Fibroblast of mammary gland (primary cell): ENCODE measurements at regions not wholly inside any gene's neighbourhood (a gene's known extent, or its start where the extent isn't known, plus 50 kb on each side); places are given as distances from the start of the nearest gene placed in this dataset.
"Not testable (repeated sequence)": the region's sequence is repeated elsewhere in the genome, so short reads cannot be mapped to it uniquely, and the experiment has no call there.

Experiments used
- DNase-seq: peaks from one replicate; pipeline ENCODE4 v3.0.0-alpha.2; 2010; ENCODE audit warnings: low read depth
- H3K4me3 ChIP-seq: 2 replicates; pipeline ENCODE4 v1.5.1; 2011; ENCODE audit warnings: low read depth, mild to moderate bottlenecking, low read length, moderate library complexity; ENCODE audit not compliant: control insufficient read depth
- CTCF ChIP-seq: conservative IDR thresholded peaks from 2 replicates; pipeline ENCODE4 v1.5.1; 2011; ENCODE audit warnings: low read depth, low read length, inconsistent platforms; ENCODE audit not compliant: control insufficient read depth, insufficient read depth

- no peak for DNase-seq
- no peak for TF ChIP-seq CTCF
- H3K4me3 ChIP-seq = no peak overlapping the region
Measured at GRCh38 chr20:23294166-23294565, 56.4 kb upstream of the NXT1 start.

- no peak overlapping the region for H3K4me3 ChIP-seq
- TF ChIP-seq CTCF = no peak
- DNase-seq = no peak
Measured at GRCh38 chr20:23293689-23294088, 56.9 kb upstream of the NXT1 start.

- not testable (repeated sequence) for H3K4me3 ChIP-seq, DNase-seq
Measured at GRCh38 chr20:23292311-23292710, 58.3 kb upstream of the NXT1 start.

- TF ChIP-seq CTCF = no peak
- no peak for DNase-seq
- no peak overlapping the region for H3K4me3 ChIP-seq
Measured at GRCh38 chr20:23291575-23292240, 58.9 kb upstream of the NXT1 start.

GRCh38 chr20:23290761-23291574, 59.6 kb upstream of the NXT1 start:
- no peak for DNase-seq
- TF ChIP-seq CTCF = no peak
- no peak overlapping the region for H3K4me3 ChIP-seq

- no peak for TF ChIP-seq CTCF
- H3K4me3 ChIP-seq = no peak overlapping the region
- no peak for DNase-seq
Measured at GRCh38 chr20:23289724-23290395, 60.7 kb upstream of the NXT1 start.

- TF ChIP-seq CTCF = no peak
- DNase-seq = no peak
- H3K4me3 ChIP-seq = no peak overlapping the region
Measured at GRCh38 chr20:23289249-23289648, 61.3 kb upstream of the NXT1 start.
